Colon (tissue), 2 donors: ENCODE measurements at regions not wholly inside any gene's neighbourhood (a gene's known extent, or its start where the extent isn't known, plus 50 kb on each side); places are given as distances from the start of the nearest gene placed in this dataset.

ENCODE experiments used
- FAIRE-seq: peaks from 2 replicates; lab custom pipeline; 2012; peaks lifted over from hg19 to GRCh38; lab: Jason Lieb, UNC
- donor health status: control.
- donor health status: control.

DNA sequence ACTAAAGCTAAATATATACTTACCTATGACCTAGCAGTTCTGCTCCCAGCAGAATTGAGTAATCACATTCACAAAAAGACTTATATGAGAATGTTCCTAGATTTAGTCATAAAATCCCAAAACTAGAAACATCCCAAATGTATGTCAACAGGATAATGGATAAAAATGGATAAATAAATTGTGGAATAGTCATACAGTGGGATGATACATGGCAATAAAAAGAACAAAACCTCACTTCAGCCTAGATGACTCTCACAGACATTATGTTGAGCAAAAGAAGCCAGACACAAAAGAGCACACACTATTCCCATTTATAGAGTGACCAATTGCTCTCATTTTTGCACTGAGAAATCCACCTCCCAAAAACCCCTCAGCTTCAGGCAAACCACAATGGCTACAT is 352.4 kb upstream of the HTR2A start:
- FAIRE-seq: no peak

DNA sequence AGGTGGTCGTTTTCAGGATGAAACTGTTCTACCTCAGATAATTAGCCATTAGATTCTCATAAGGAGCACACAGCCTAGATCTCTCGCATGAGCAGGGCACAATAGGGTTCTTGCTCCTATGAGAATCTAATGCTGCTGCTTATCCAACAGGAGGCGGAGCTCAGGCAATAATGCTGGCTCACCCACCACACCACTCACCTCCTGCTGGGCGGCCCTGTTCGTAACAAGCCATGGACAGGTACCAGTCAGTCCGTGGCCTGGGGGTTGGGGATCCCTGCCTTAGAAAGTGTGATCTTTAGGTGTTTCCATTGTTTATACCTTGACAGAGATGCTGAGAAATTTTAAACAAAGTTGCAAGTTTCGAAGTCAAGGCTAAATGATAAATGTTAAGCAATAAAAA is 344.6 kb upstream of the HTR2A start:
- FAIRE-seq: no peak

DNA sequence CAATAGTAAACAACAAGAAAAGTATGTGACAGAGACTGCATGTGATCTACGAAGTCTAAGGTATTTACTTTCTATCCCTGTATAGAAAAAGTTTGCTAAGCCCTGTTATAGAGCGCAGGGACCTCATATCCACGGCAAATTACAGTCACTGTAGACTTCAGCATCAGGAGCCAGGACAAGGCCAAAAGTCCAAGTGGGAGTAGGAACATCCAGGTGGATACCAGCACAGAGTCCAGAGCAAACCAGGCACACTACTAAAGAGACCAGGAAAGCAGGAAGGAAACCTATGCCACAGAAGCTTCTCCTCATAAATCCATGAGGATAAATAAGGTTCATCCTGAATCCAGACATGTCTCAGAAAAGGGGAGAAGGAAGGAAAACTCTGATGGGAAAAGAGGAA is 342.2 kb upstream of the HTR2A start:
- no peak for FAIRE-seq

DNA sequence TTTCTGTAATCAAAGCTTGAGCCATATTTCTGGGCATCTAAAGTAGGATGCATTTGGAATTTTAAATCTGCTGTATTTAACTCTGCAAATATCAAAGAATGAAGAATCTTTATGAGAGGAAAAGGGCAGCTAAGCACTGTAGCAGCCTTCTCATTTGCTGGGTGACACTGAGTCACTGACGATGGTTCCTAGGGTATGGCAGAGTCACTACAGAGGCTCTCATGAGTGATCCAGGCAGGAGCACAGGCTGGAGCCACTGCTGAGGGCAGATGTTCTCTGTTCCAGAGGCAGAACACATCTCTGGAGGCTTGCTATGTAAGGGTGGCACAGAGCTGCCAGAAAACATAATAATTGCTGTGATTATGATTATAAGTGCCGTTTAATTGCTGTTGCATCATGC is 340.7 kb upstream of the HTR2A start:
- no peak for FAIRE-seq

DNA sequence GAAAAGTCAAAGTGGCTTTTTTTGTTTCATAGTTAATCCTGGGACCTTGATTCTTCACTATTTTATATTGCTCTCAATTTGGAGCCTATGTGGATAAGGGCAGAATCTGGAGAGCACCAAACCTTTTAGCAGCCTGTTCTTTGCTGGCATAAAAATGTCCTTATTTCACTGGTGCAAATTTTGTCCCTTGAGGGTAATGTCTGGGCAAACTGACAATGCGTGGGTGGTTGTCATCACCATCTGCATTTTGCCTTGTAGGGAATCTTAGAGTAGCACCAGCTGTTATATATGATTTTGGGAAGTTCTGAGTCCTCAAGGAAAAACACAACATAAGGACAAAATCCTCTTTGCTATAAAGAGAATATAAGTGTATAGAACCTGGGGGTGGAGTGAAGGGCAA is 336.9 kb upstream of the HTR2A start:
- no peak for FAIRE-seq

DNA sequence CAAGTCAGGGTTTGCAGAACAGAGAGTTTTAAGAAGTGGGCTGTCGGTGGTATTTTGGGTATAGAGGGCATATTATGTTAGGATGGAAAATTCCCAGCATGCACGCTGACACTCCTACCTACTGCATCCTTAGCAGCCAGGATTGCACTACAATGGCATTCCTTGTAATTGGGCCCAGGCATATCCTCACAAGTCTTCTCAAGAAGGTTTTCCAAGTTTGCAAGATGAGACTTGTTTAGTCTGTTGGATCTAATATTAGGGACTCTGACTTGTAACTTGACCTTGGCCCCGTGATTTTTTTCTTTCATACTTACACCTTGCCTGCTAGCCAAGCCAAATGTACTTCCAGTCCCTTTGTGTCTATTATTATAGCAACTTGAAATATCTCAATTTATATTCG is 335.7 kb upstream of the HTR2A start:
- no peak for FAIRE-seq

DNA sequence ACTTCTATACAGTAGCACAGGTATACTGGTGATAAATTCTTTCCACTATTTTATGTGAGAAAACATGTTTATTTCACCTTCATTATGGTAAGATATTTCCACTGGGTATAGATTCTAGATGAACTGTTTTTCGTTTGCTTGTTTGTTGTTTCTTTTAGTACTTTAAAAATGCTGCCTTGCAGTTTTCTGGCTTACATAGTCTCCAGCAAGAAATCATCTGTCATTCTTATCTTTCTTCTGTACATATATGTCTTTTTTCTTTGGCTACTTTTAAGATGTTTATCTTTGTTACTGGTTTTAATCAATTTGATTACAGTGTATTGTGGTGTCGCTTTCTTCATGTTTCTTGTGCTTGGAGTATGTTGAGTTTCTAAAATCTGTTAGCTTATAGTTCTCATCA is 333.3 kb upstream of the HTR2A start:
- FAIRE-seq: no peak

DNA sequence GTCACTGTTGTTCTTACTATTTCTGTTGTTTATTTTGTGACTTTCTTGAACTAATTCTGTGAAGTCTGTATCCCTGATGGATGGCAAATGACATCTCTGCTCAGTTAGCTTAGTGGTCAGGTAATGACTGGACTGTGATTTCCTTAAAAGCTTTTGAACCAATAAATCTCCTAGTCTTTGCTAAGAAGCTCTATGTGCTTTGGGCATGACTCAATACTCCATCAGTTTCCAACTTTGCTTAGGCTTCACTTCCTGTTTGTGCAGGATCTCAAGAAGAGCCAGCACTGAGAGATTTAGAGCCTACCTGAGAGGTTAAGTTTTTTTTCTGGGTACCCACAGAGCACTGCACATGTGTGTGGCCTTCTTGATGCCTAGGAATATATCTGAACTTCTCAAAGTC is 329.7 kb upstream of the HTR2A start:
- FAIRE-seq: no peak

DNA sequence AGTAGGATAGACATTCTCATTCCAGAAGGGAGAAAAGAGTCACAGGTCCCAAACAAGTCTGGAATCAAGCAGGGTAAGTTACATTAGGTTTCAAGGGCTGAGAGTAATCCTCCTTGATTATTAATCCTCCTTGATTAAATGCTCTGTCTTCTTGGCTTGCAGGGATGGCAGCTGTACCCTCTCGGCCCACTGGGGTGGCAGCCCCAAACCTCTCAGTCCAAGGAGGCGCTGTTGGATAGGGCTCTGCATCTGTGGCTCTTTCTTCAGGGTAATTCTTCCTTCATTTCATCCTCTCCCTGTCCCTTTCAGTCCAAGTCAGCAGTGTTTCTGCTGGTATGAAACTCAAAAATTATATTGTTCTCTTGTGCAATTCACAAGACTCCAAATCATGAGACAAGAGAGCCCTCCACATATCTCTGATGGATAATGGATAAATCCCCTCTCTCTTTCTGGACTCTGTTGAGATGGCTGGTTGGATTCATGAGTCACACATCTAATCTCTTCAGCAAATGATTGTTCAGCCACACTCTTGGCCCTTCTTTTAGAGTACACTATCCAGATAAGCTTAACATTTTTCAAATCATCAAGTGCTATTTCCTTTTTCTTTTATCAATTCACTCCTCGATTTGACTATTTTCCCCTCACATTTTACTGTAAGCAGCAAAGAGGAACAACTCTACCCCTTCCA is 323.7 kb upstream of the HTR2A start:
- no peak for FAIRE-seq

DNA sequence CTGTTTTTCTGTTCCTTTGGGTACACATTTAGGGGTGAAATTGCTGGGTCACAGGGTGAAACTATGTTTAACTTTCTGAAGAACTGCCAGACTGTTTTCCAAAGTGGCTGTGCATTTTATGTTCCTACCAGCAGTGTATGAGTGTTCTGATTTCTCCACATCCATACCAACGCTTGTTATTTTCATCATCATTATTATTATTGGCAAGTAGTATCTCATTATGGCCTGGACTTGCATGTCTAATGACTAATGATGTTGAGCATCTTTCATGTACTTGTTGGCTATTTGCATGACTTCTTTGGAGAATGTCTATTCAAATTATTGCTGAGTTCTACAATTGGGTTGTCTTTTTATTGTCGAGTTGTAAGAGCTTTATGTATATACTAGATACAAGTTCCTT is 321.8 kb upstream of the HTR2A start:
- FAIRE-seq: no peak

DNA sequence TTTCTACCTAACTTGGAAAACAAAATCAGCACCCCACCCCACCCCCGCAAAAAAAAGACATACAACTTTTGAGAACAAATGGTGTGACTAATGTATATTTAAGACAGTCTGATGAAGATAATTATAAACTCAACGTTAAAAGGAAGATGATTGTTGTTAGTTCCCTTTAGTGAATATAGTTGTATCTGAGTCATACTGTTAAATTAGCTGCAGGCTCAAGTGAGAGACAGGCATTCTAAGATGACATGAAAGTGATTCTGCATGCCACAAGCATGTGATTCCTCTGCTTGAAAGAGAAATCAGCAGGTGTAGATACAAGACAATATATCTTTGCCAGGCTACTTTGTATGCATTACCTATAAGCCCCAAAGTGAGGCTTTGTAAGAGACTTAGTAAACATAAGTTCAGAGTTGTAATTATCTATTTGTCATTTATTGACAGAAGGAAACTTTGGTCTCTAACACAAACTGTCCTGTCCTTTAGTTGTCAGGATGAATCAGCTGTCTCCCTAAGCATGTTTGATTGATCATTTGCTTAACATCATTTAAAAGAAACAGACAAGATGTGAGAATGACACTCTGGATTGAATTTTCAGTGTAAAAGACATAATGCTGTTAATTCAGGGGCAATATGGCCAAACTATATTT is 319.4 kb upstream of the HTR2A start:
- FAIRE-seq: no peak

DNA sequence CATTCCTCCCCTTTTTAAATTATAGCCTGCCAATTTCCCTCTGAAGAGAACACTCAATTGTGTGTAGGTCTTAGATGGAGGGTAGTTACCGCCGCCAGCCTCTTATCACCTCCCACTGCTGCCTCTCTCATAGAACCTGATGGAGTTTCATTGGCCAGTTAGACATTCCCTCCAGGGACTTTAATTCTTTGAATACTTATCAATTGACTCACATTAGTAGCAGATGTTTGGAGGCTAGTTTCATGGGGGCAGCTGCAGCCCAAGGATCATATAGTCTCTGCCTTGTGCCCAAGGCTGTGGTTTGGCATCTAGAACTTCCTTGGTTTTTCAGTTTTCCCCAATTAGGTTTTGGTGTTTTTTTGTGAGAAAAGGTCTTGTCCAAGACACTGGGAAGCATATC is 318.9 kb upstream of the HTR2A start:
- FAIRE-seq: no peak

DNA sequence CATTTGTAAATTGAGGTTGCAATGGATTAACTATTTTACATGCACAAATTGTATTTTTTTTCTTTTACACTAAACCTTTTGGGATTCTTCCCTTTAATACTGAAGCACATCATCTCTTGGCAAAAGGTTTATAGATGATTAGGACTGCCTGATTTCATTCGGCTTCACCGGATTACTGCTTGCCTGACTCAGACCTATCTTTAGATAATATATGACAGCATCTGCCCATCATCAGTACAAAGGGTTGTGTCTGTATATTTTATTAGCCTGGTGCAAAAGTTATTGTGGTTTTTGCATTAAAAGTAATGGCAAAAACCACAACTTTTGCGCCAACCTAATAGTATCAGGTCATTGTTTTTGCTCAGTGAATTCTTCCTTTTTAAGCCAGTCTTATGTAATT is 316.2 kb upstream of the HTR2A start:
- FAIRE-seq: no peak

DNA sequence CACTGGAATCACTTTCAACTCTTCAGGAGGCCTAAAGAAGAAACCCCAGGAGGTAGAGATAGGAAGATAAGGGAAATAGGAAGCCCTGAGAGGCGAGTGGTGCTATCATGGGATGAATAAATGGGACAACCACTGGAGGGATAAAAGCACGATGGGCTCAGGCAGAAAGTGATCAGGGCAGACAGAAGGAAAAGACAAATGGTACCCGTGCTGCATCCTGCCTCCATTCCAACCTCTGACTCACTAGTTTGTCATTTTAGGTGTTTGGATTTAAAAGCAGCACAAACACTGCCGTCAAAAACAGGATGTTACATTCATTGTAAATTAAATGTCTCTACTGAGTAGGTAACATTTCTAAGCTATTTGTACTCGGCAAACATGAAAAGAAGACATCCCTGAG is 314.3 kb upstream of the HTR2A start:
- FAIRE-seq: no peak

DNA sequence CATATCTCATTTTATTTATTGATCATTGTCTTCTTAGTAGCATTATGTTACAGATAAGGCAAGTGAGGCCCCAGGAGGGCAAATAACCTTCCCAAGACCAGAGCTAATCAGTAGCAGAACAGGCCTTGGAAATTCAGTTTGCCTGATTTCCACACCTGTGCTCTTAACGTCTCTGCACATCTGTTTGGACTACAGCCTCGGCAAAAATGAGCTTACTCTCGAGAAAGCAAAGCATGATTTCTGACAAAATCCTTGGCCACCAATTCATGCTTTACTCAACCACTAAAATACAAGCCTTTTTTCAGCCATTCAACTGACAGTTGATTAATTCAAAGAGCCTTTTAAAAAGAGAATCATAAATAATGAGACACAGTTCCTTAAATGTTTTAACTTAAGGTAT is 309.3 kb upstream of the HTR2A start:
- FAIRE-seq: no peak

DNA sequence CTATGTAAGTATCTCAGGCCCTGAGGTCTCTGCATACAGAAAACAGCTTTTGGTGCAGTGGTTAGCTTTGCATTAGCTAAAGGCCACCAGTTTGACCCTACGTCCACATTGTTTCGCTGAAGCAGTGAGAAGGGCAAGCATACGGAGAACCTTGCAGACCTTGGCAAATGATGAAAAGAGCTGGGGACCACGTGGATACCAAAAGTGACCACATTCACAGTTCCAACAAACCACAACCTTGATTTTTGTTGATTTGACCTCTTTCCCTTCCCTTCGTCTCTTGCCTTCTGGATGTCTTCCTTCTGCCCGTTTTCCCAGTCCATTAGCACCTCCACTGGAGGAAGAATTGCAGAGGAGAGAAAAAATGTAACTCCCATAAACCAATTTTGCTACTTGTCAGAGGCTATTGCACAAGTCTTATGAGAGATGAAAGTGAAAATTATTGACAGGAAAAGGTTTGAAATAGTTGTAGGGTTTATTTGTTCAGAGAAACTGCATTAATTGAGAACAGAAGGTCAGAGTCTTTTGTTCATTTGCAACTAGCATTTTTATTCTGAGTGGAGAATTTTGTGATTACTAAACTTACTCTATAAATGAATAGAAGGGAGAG is 293.9 kb upstream of the HTR2A start:
- no peak for FAIRE-seq

DNA sequence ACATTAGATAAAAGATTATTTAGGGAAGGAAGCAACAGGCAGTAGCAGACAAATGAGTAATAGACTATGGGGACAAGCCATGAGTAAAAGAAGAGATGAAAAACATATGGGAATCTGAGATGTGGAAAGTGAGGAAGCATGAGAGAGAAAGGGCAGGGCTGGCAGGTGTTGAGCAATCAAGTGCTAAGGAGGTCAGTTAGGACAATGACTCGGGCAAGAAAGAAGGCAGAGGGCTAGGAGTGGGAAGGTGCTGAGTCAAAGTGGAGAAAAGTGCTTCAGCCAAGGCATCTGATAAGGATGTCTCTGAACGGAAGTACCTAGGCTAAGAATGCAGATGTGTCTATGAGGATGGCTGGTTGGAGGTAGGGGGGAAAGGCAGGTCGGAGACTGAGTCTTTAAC is 291.9 kb upstream of the HTR2A start:
- FAIRE-seq: no peak

DNA sequence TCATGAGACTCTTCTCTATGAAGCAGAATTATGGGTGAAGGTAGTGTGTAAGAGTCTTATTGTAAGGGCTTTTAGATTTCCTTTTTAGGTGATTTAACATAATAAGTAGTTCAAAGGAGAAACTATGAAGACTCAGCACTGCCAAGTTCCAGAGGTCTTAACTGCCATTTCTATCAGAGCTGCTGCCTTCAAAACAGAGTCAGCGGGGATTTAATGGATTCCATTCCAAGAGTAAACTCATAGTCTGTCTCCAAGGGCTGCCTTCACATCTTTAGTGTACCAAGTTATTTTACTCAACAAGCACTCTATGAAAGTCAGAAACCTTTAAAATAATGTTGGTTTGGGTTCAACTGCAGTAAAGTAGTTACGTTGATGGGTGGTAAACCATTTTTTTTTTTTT is 289.6 kb upstream of the HTR2A start:
- FAIRE-seq: no peak

DNA sequence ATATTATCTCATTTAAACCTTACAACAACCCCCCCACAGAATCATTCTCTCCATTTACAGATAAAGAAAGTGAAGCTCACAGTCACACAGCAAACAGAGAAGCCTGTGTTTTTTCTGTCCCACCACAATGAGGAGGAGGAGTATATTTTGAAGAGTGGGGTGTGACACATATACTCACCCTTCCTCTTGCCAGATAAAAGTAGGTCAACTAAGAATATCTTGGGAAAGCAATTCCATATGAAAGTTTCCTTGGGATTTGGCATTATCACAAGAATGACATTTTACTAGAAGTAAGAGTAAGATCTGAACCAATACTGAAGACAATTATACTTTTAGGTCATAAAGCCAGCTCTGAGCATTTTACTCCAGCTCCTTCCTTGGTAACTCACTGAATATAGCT is 287.5 kb upstream of the HTR2A start:
- FAIRE-seq: no peak

DNA sequence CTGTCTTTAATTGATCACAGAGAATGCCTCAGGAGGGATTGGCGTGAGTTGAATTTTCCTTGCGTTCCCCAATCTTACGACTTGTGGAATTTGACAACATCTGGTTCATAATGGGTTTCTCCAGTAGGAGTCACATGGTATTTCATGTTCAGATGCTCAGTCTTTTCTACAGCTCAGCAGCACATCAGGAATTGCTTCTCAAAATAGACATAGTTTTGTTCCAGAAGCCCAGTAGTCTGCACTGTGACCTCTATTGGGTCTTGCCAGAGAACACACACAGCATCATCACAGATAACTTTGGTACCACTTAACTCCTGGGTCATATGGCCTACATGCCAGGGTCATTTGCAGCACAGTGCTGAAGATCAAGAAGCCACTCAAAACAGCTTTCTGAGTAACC is 282.5 kb upstream of the HTR2A start:
- FAIRE-seq: no peak

DNA sequence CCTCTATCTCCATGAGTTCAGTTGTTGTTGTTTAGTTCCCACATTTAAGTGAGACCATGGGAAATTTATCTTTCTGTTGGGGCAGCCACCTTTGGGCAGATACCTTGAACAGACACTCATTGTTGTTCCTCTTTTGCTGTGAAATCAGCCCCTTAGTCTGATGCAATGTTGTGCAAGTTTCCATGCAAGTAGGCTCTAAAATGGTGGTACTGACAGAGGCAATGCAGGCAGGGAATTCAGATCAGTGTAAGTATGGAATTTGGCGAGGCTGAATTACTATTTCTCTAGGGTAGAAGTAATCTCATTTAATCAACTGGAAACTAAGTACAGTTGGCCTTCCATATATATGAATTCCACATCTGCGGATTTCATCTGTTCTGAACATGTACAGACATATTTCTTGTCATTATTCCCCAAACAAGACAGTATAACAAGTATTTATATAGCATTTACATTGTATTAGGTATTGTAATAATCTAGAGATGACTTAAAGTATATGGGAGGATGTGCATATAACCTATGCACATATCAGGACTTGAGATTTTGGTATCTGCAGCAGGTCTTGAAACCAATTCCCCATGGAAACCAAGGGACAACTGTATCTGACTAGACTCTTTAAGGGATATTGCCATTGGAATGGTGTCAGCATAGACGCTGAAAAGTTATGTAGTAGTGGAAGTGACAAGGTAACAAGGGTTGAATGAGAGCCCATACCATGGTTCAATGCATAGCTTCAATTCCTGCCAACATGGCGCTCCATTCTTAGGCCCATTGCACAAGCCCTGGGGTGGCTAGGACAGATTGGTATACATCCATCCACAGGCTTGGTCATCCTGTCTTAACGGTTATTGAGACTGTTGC is 281.5 kb upstream of the HTR2A start:
- no peak for FAIRE-seq

DNA sequence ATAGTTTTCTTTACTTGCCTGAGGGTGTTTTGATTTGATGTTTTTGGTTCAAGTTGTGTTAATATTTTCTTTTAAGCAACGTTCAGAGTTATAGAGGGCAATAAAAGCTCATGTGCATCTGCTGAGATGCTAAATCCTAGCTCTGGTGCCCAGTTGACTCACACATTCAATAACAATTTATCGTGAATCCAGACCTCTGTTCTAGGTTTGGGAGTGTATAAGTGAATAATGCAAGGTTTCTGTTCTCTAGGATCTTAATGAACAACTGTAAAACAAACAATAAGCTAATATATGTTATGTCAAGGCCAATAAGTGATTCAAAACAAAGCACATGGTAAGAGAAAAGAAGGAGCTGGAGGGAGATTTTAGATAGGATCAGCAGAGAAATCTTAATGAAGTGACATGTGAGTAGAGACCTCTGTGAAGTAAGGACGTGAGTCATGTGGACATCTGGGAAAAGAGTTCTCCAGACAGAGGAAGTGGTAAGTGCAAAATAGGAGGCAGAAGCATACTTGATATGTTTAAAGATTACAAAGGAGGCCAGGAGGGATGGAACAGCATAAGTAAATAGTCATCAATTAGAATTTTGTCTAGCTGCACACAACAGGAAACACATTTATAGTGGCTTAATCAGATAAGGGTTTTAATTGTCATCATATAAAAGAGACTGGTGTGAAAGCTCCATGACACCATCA is 278.5 kb upstream of the HTR2A start:
- FAIRE-seq: no peak
